ENCODE measurements at regions not wholly inside any gene's neighbourhood (a gene's known extent, or its start where the extent isn't known, plus 50 kb on each side); places are given as distances from the start of the nearest gene placed in this dataset.

DNA sequence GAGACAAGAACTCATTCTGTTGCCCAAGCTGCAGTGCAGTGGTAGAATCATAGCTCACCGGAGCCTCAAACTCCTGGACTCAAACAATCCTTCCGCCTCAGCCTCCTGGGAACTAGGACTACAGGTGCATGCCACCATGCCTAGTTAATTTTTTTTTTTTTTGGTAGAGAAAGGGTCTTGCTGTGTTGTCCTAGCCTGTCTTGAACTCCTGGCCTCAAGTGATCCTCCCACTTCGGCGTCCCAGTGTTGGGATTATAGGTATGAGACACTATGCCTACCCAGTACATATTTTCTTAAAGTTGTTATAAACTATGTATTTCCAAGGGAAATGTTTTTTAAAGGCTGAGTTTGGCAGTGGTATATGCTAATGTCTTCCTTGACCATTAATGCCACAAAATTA is 412.6 kb downstream of the KLF12 start:
- H3K27me3 Mint-ChIP-seq = no peaks in the 10 kb centered on the region
- DNase-seq (no peak), ATAC-seq (replicated peaks in 1 of 4) (no peak)
- ChIA-PET POLR2A (interaction anchor here in 1 of 2 donors (0.6 kb wide), 1 partner anchor 22 kb away, joined by 5 read pairs; no protein-coding TSS in a partner anchor), CTCF (interaction anchor here in 1 of 2 donors (0.6 kb wide), 1 partner anchor 553 kb away, joined by 3 read pairs; no protein-coding TSS in a partner anchor)
- no CpG with 5 or more reads among the region's 4 CpGs for WGBS (ENCODE audit: insufficient coverage)
- peaks cover 34 to 70% (median 66%) of the 10 kb centered on the region in 3 donors for H3K4me1 Mint-ChIP-seq
- Histone ChIP-seq H3K27ac (ENCODE audit: low read length) (no peak overlapping the region), H3K9me3 (no peaks in the 10 kb centered on the region), H3K4me3 (ENCODE audit: control insufficient read depth in 1 of 2, extremely low read depth in 1 of 2, low read length in 1 of 2) (no peak overlapping the region), H3K27me3 (replicated peaks in 1 of 2; ENCODE audit: control insufficient read depth in 2 of 2, extremely low read depth in 1 of 2, insufficient read depth in 2 of 2, low read length in 1 of 2) (no peaks in the 10 kb centered on the region), H3K4me1 (ENCODE audit: control insufficient read depth in 1 of 2, extremely low read depth in 1 of 2, insufficient read depth in 2 of 2, low read length in 2 of 2) (peaks cover 0 to 14% of the 10 kb centered on the region in 2 experiments), H3K36me3 (ENCODE audit: control insufficient read depth in 2 of 2, extremely low read depth in 1 of 2, insufficient read depth in 1 of 2, low read length in 1 of 2) (peaks cover 0 to 3% of the 10 kb centered on the region in 2 donors)
- peak overlapping the region; percentile 60 to 75 for H3K27ac Mint-ChIP-seq
- H3K4me3 Mint-ChIP-seq = no peak overlapping the region
- peaks cover 32% of the 10 kb centered on the region for H3K36me3 Mint-ChIP-seq
- H3K9me3 Mint-ChIP-seq = no peaks in the 10 kb centered on the region

- ATAC-seq (replicated peaks in 1 of 4) (no peak), DNase-seq (no peak)
- H3K4me3 Mint-ChIP-seq = no peak overlapping the region
- H3K36me3 ChIP-seq (ENCODE audit: control insufficient read depth in 2 of 2, extremely low read depth in 1 of 2, insufficient read depth in 1 of 2, low read length in 1 of 2) = peaks cover 0 to 3% of the 10 kb centered on the region in 2 donors
- H3K27me3 Mint-ChIP-seq = no peaks in the 10 kb centered on the region
- 80% methylated on average over 1 of the region's 5 CpGs for WGBS (ENCODE audit: insufficient coverage)
- peaks cover 46 to 79% (median 79%) of the 10 kb centered on the region in 3 donors for H3K4me1 Mint-ChIP-seq
- peaks cover 28% of the 10 kb centered on the region for H3K36me3 Mint-ChIP-seq
- no peak overlapping the region for H3K4me3 ChIP-seq (ENCODE audit: control insufficient read depth in 1 of 2, extremely low read depth in 1 of 2, low read length in 1 of 2)
- H3K27ac ChIP-seq (ENCODE audit: low read length) = no peak overlapping the region
- no peaks in the 10 kb centered on the region for H3K27me3 ChIP-seq (replicated peaks in 1 of 2; ENCODE audit: control insufficient read depth in 2 of 2, extremely low read depth in 1 of 2, insufficient read depth in 2 of 2, low read length in 1 of 2)
- H3K9me3 ChIP-seq = no peaks in the 10 kb centered on the region
- H3K9me3 Mint-ChIP-seq = no peaks in the 10 kb centered on the region
- CTCF ChIA-PET = no interaction called here
- H3K4me1 ChIP-seq (ENCODE audit: control insufficient read depth in 1 of 2, extremely low read depth in 1 of 2, insufficient read depth in 2 of 2, low read length in 2 of 2) = peaks cover 6 to 16% of the 10 kb centered on the region in 2 experiments
- POLR2A ChIA-PET = no interaction called here
- peak overlapping the region; percentile 74 to 75 for H3K27ac Mint-ChIP-seq
These were observed 413.9 kb downstream of the KLF12 start for GRCh38 chr13:73720216-73720840.

- WGBS (ENCODE audit: insufficient coverage) = 100% methylated on average over 4 of the region's 6 CpGs
- Histone ChIP-seq H3K4me3 (ENCODE audit: control insufficient read depth in 1 of 2, extremely low read depth in 1 of 2, low read length in 1 of 2) (no peak overlapping the region), H3K27ac (ENCODE audit: low read length) (peak overlapping the region; percentile 84), H3K9me3 (no peaks in the 10 kb centered on the region), H3K4me1 (ENCODE audit: control insufficient read depth in 1 of 2, extremely low read depth in 1 of 2, insufficient read depth in 2 of 2, low read length in 2 of 2) (peaks cover 7 to 29% of the 10 kb centered on the region in 2 experiments), H3K36me3 (ENCODE audit: control insufficient read depth in 2 of 2, extremely low read depth in 1 of 2, insufficient read depth in 1 of 2, low read length in 1 of 2) (peaks cover 0 to 20% of the 10 kb centered on the region in 2 donors), H3K27me3 (replicated peaks in 1 of 2; ENCODE audit: control insufficient read depth in 2 of 2, extremely low read depth in 1 of 2, insufficient read depth in 2 of 2, low read length in 1 of 2) (no peaks in the 10 kb centered on the region)
- no peak for DNase-seq
- no peak for ATAC-seq (replicated peaks in 1 of 4)
- Mint-ChIP-seq H3K36me3 (peaks cover 29% of the 10 kb centered on the region), H3K9me3 (no peaks in the 10 kb centered on the region), H3K27ac (peak overlapping the region; percentile 97 to 99), H3K4me1 (peaks cover 60 to 91% (median 89%) of the 10 kb centered on the region in 3 donors), H3K27me3 (no peaks in the 10 kb centered on the region), H3K4me3 (peak overlapping the region in 1 of 3 donors; percentile 18)
- POLR2A ChIA-PET = interaction anchor here in 1 of 2 donors (0.9 kb wide), 1 partner anchor 12 kb away, joined by 3 read pairs; no protein-coding TSS in a partner anchor
- CTCF ChIA-PET = interaction anchor here in 1 of 2 donors (1.6 kb wide), 1 partner anchor 16 kb away, joined by 4 read pairs; no protein-coding TSS in a partner anchor
These were observed 416.0 kb downstream of the KLF12 start for GRCh38 chr13:73718246-73718645.

DNA sequence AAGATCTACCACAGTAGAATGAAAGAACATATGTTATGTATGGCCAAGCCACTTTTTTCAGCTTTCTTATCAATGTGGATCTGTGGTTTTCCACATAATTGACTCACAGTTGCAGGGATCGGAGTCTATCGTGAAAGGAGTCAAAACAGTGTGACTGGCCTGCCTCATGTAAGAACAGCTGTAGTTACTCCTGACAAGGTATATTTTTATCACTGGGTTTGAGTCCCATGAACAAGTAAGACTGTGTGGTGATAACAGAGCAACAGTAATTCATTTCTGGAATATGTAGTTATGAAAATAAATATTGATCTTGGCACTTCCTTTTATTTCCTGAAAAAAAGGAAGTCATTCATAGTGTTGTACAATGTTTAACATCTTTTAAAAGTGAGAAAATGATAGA is 416.6 kb downstream of the KLF12 start:
- Histone ChIP-seq H3K4me3 (ENCODE audit: control insufficient read depth in 1 of 2, extremely low read depth in 1 of 2, low read length in 1 of 2) (no peak overlapping the region), H3K27me3 (replicated peaks in 1 of 2; ENCODE audit: control insufficient read depth in 2 of 2, extremely low read depth in 1 of 2, insufficient read depth in 2 of 2, low read length in 1 of 2) (no peaks in the 10 kb centered on the region), H3K36me3 (ENCODE audit: control insufficient read depth in 2 of 2, extremely low read depth in 1 of 2, insufficient read depth in 1 of 2, low read length in 1 of 2) (peaks cover 0 to 26% of the 10 kb centered on the region in 2 donors), H3K9me3 (no peaks in the 10 kb centered on the region), H3K27ac (ENCODE audit: low read length) (peak overlapping the region; percentile 84), H3K4me1 (ENCODE audit: control insufficient read depth in 1 of 2, extremely low read depth in 1 of 2, insufficient read depth in 2 of 2, low read length in 2 of 2) (peaks cover 7 to 29% of the 10 kb centered on the region in 2 experiments)
- no peaks in the 10 kb centered on the region for H3K9me3 Mint-ChIP-seq
- H3K27me3 Mint-ChIP-seq = no peaks in the 10 kb centered on the region
- ChIA-PET POLR2A (interaction anchor here (0.6 to 0.9 kb wide), 3 partner anchors 13 to 541 kb away, joined by 3 to 7 read pairs (median 4); no protein-coding TSS in a partner anchor), CTCF (interaction anchor here in 1 of 2 donors (1.6 kb wide), 1 partner anchor 15 kb away, joined by 4 read pairs; no protein-coding TSS in a partner anchor)
- peak overlapping the region in 1 of 3 donors; percentile 18 for H3K4me3 Mint-ChIP-seq
- H3K36me3 Mint-ChIP-seq = peaks cover 35% of the 10 kb centered on the region
- H3K27ac Mint-ChIP-seq = peak overlapping the region; percentile 97 to 99
- DNase-seq (peak in 1 of 35 experiments; percentile 49), ATAC-seq (replicated peaks in 1 of 4) (no peak)
- WGBS (ENCODE audit: insufficient coverage) = 0% methylated on average over 2 of the region's 2 CpGs
- H3K4me1 Mint-ChIP-seq = peaks cover 60 to 89% (median 88%) of the 10 kb centered on the region in 3 donors

DNA sequence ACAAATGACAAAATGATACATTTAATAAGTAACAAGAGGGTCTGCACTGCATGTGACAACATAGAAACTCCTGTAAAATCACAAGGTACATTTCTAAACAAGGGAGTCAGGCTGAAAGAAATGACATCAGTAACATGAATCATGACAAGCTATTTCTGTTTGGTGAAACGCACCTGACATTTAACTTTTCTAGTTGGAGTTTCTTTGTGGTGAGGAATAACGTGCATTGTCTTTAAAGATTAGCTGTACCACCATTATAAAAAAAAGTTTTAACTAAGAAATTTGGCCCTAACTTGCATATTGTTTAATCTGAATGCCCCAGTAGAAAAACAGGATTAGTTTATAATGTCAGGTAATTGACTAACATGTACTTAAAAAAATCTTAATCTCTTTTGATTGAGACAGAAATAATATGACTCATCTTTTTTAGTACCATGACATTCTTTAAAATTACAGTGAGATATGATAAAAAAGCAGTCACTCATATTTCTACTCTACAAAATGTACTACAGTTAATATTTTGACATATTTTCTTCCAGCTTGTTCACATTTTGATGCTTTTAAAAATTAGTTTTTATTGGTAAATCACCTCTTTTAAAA is 418.2 kb downstream of the KLF12 start:
- ATAC-seq (replicated peaks in 1 of 4) (peak; percentile 37 to 72 (median 60)), DNase-seq (peak in 2 of 35 experiments; percentile 26 to 69)
- WGBS (ENCODE audit: insufficient coverage) = no CpG with 5 or more reads among the region's 2 CpGs
- ChIA-PET CTCF (interaction anchor here in 1 of 2 donors (0.5 to 1.5 kb wide), 4 partner anchors 9 to 571 kb away, joined by 3 to 5 read pairs (median 4); no protein-coding TSS in a partner anchor), POLR2A (interaction anchor here (0.6 to 1.5 kb wide), 4 partner anchors 13 to 1615 kb away, joined by 3 to 6 read pairs (median 3); no protein-coding TSS in a partner anchor)
- H3K4me3 Mint-ChIP-seq = peak overlapping the region; percentile 64 to 74 (median 67)
- peaks cover 47% of the 10 kb centered on the region for H3K36me3 Mint-ChIP-seq
- Histone ChIP-seq H3K9me3 (no peaks in the 10 kb centered on the region), H3K4me1 (ENCODE audit: control insufficient read depth in 1 of 2, extremely low read depth in 1 of 2, insufficient read depth in 2 of 2, low read length in 2 of 2) (peaks cover 7 to 29% of the 10 kb centered on the region in 2 experiments), H3K4me3 (ENCODE audit: control insufficient read depth in 1 of 2, extremely low read depth in 1 of 2, low read length in 1 of 2) (peak overlapping the region in 1 of 2 donors; percentile 16), H3K27ac (ENCODE audit: low read length) (peak overlapping the region; percentile 84), H3K27me3 (replicated peaks in 1 of 2; ENCODE audit: control insufficient read depth in 2 of 2, extremely low read depth in 1 of 2, insufficient read depth in 2 of 2, low read length in 1 of 2) (no peaks in the 10 kb centered on the region), H3K36me3 (ENCODE audit: control insufficient read depth in 2 of 2, extremely low read depth in 1 of 2, insufficient read depth in 1 of 2, low read length in 1 of 2) (peaks cover 0 to 33% of the 10 kb centered on the region in 2 donors)
- peaks cover 52 to 80% (median 78%) of the 10 kb centered on the region in 3 donors for H3K4me1 Mint-ChIP-seq
- no peaks in the 10 kb centered on the region for H3K9me3 Mint-ChIP-seq
- peak overlapping the region; percentile 97 to 99 for H3K27ac Mint-ChIP-seq
- H3K27me3 Mint-ChIP-seq = no peaks in the 10 kb centered on the region

All from T-cell (primary cell).